Subcutaneous abdominal adipose tissue (tissue), 5 donors: ENCODE measurements at regions not wholly inside any gene's neighbourhood (a gene's known extent, or its start where the extent isn't known, plus 50 kb on each side); places are given as distances from the start of the nearest gene placed in this dataset.
A peak's percentile ranks its signal among the peaks of the same experiment; 100 is the strongest.
"Not testable (repeated sequence)": the region's sequence is repeated elsewhere in the genome, so short reads cannot be mapped to it uniquely, and the experiment has no call there.

Experiments
- H3K27ac ChIP-seq: one replicate; pipeline ENCODE4 v1.7.0; 2013; ENCODE audit warnings: low read depth, mild to moderate bottlenecking, inconsistent platforms, low read length, moderate library complexity
- H3K27me3 ChIP-seq, 5 donors: one replicate each; pipeline ENCODE4 v1.7.0; 2013; ENCODE audit warnings: low read length in 5 of 5, inconsistent platforms in 1 of 5; ENCODE audit not compliant: control insufficient read depth in 5 of 5, insufficient read depth in 4 of 5
- H3K36me3 ChIP-seq, 5 donors: one replicate each; pipeline ENCODE4 v1.7.0; 2013; ENCODE audit warnings: low read length in 5 of 5; ENCODE audit not compliant: control insufficient read depth in 5 of 5, insufficient read depth in 5 of 5
- H3K4me1 ChIP-seq, 5 donors: one replicate each; pipeline ENCODE4 v1.7.0; 2013; ENCODE audit warnings: low read length in 5 of 5, mild to moderate bottlenecking in 3 of 5, moderate library complexity in 1 of 5; ENCODE audit not compliant: control insufficient read depth in 5 of 5, insufficient read depth in 5 of 5
- H3K4me3 ChIP-seq, 5 donors: one replicate each; pipeline ENCODE4 v1.7.0; 2013; ENCODE audit warnings: low read length in 5 of 5, low read depth in 1 of 5
- H3K9ac ChIP-seq, 5 donors: one replicate each; pipeline ENCODE4 v1.7.0; 2013; ENCODE audit warnings: low read length in 5 of 5, mild to moderate bottlenecking in 4 of 5, moderate library complexity in 3 of 5
- H3K9me3 ChIP-seq, 5 donors: one replicate each; pipeline ENCODE4 v1.7.0; 2013; ENCODE audit warnings: low read length in 5 of 5; ENCODE audit not compliant: control insufficient read depth in 5 of 5
- donor health status: healthy.
- donor health status: healthy.
- donor health status: healthy.
- donor health status: healthy.
- donor health status: healthy.

DNA sequence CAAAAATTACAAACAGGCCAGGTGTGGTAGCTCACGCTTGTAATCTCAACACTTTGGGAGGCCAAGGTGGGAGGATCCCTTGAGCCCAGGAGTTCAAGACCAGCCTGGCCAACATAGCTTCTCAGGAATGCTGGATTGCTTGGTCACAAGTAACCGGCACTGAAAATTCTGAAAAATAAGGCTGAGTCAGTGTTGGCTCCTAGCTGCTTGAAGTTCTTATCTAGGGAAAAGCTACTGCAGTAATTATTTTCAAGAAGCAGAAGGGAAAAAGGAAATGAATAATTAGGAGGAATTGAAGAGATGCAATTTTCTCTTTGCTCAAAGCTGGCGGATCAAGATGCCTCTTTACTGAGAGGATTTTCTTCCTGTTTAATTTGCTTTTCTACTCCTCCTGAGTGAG lies 75.0 kb upstream of the GTF3A start:
- Histone ChIP-seq H3K4me3 (no peak overlapping the region), H3K9ac (no peak overlapping the region), H3K27me3 (peaks cover 5 to 22% (median 6%) of the 10 kb centered on the region in 5 donors), H3K27ac (no peak overlapping the region), H3K36me3 (no peaks in the 10 kb centered on the region), H3K9me3 (no peaks in the 10 kb centered on the region), H3K4me1 (no peaks in the 10 kb centered on the region)

GRCh38 chr13:27350825-27351224 lies 73.6 kb upstream of the GTF3A start:
- H3K36me3 ChIP-seq, H3K9ac ChIP-seq, H3K4me1 ChIP-seq, H3K27ac ChIP-seq, H3K9me3 ChIP-seq, H3K4me3 ChIP-seq: not testable (repeated sequence)
- H3K27me3 ChIP-seq = peaks cover 3 to 23% (median 6%) of the 10 kb centered on the region in 5 donors

GRCh38 chr13:27352698-27353097 lies 71.7 kb upstream of the GTF3A start:
- Histone ChIP-seq H3K27ac (no peak overlapping the region), H3K9ac (no peak overlapping the region)

DNA sequence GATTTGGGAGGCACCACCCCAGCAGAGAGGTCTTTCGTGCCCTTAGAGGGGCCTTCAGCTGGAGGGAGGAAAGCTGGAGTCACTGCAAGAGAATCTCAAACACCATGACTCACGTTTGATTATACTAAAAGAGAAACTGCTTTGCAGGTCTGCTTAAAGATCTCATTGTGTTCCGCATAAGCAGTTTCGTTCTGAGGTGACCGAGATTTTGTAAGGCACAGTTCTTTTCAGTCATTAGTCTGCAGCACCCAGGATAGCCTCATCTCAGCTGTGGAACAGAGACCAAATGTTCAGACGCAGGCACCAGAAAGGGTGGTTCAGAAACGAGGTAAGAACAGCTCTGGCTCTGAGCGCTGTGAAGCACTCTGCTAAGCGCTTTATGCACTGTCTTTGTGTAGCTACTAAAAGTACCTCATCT lies 71.2 kb upstream of the GTF3A start:
- Histone ChIP-seq H3K4me3 (no peak overlapping the region), H3K36me3 (no peaks in the 10 kb centered on the region), H3K4me1 (no peaks in the 10 kb centered on the region), H3K9ac (no peak overlapping the region), H3K9me3 (no peaks in the 10 kb centered on the region), H3K27ac (no peak overlapping the region), H3K27me3 (peaks cover 0 to 15% (median 4%) of the 10 kb centered on the region in 5 donors)

More at GRCh38 chr13:27352698-27353097, 71.7 kb upstream of the GTF3A start:
- H3K36me3 ChIP-seq = no peaks in the 10 kb centered on the region
- no peak overlapping the region for H3K4me3 ChIP-seq
- no peaks in the 10 kb centered on the region for H3K4me1 ChIP-seq
- H3K27me3 ChIP-seq = peaks cover 0 to 19% (median 9%) of the 10 kb centered on the region in 5 donors
- no peaks in the 10 kb centered on the region for H3K9me3 ChIP-seq

DNA sequence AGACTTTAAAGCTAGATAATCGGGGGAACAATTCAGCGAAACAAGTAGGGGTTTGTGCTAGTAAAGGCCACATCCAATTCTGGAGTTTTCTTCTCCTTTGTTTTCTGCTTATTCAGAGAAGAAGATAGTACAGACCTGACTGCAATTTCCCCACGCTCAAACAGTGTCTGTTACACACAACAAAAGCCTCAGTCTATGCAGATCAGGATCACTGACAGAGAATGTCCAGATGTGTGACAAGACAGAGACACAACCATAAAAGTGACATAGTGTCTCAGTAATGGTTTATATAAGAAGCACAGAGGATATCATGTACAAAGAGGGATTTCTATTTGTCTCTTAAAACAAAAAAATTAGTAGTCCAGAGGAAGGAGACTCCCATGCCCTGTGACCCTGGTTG lies 70.7 kb upstream of the GTF3A start:
- H3K4me3 ChIP-seq = no peak overlapping the region
- no peaks in the 10 kb centered on the region for H3K36me3 ChIP-seq
- H3K27me3 ChIP-seq = peaks cover 0 to 10% (median 2%) of the 10 kb centered on the region in 5 donors
- H3K27ac ChIP-seq = no peak overlapping the region
- H3K9me3 ChIP-seq = no peaks in the 10 kb centered on the region
- H3K4me1 ChIP-seq = no peaks in the 10 kb centered on the region
- no peak overlapping the region for H3K9ac ChIP-seq

DNA sequence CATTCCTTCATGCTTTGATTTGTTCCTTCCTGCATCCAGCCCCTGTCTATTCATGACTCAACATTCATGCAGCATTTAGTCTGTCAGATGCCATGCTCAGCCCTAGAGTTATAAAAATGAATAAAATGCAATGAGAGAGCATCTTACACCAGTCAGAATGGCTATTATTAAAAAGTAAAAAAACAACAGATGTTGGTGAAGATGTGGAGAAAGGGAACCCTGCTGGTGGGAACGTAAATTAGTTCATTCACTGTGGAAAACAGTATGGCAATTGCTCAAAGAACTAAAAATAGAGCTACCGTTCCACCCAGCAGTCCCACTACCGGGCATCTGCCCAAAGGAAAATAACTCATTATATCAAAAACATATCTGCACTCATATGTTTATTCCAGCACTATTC lies 70.0 kb upstream of the GTF3A start:
- Histone ChIP-seq H3K4me3 (no peak overlapping the region), H3K9ac (no peak overlapping the region), H3K9me3 (no peaks in the 10 kb centered on the region), H3K27ac (no peak overlapping the region), H3K4me1 (peaks cover 0 to 3% (median 0%) of the 10 kb centered on the region in 5 donors), H3K36me3 (no peaks in the 10 kb centered on the region), H3K27me3 (peaks cover 0 to 10% (median 2%) of the 10 kb centered on the region in 5 donors)

DNA sequence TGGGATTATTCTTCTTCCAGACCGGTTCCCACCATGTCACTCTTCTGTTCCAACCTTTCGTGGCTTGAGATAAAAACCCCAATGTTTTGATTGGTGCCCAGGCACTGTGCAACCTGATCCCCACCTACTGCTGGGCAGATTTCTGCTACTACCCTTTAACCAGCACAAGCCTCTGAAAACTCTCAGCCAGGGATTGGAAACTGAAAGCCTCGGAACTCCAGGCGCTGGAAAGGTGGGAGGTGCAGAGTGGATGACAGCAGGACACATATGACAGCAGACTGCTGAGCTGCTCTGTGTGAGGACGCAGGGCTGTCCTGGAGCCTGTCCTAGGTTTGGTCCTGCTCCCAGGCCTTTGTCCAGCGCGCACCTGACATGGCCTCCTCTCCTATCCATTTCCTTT lies 68.5 kb upstream of the GTF3A start:
- peaks cover 0 to 10% (median 7%) of the 10 kb centered on the region in 5 donors for H3K27me3 ChIP-seq
- no peaks in the 10 kb centered on the region for H3K36me3 ChIP-seq
- no peak overlapping the region for H3K9ac ChIP-seq
- no peak overlapping the region for H3K4me3 ChIP-seq
- peaks cover 0 to 3% (median 0%) of the 10 kb centered on the region in 5 donors for H3K4me1 ChIP-seq
- H3K9me3 ChIP-seq = no peaks in the 10 kb centered on the region
- no peak overlapping the region for H3K27ac ChIP-seq

- Histone ChIP-seq H3K9me3 (no peaks in the 10 kb centered on the region), H3K27ac (no peak overlapping the region), H3K27me3 (peaks cover 6 to 12% (median 10%) of the 10 kb centered on the region in 5 donors), H3K9ac (no peak overlapping the region), H3K4me1 (peaks cover 2 to 15% (median 10%) of the 10 kb centered on the region in 5 donors), H3K4me3 (no peak overlapping the region), H3K36me3 (no peaks in the 10 kb centered on the region)
Observed at GRCh38 chr13:27358420-27358819, 66.0 kb upstream of the GTF3A start.

DNA sequence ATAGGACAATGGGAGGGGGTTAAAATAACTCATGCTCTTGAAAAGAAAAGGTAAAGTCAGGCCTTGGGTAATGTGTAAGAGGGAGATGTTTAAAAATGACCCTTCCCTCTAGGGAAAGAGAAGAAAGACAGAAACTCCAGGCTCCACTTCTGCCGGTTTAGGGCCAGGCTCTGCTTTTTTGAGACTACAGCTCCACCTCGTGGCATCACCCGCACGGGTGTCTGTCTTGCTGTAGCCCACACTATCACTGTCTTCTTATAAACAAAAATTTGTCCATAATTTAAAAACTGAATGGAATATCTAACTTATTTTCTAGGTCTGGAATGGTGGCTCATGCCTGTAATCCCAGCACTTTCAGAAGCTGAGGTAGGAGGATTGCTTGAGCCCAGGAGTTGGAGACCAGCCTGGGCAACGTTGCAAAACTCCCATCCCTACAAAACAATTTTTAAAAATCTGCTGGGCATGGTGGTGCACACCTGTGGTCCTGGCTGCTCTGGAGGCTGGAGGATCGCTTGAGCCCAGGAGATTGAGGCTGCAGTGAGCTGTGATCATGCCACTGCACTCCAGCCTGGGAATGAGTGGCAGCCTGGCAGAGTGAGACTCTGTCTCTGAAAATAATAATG lies 65.1 kb upstream of the GTF3A start:
- Histone ChIP-seq H3K9me3 (no peaks in the 10 kb centered on the region), H3K4me3 (no peak overlapping the region), H3K27ac (no peak overlapping the region), H3K27me3 (peaks cover 3 to 11% (median 10%) of the 10 kb centered on the region in 5 donors), H3K36me3 (no peaks in the 10 kb centered on the region), H3K4me1 (peaks cover 2 to 15% (median 10%) of the 10 kb centered on the region in 5 donors), H3K9ac (peak overlapping the region in 2 of 5 donors; percentile 10 to 11)

DNA sequence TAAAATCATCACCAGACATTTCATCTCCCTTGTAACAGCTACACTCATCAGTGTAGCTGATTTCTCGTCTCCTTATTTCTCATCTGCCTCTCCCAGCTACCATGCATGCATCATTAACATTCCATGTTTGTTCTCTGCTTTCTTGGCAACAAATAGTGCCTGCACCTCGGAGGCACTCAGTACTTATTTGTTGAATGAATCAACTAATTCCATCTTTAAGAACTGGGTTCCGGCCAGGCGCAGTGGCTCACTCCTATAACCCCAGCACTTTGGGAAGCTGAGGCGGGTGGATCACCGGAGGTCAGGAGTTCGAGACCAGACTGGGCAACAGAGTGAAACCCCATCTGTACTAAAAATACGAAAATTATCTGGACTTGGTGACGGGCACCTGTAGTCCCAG lies 63.9 kb upstream of the GTF3A start:
- Histone ChIP-seq H3K9ac (no peak overlapping the region), H3K36me3 (no peaks in the 10 kb centered on the region), H3K4me3 (no peak overlapping the region), H3K4me1 (peaks cover 2 to 15% (median 10%) of the 10 kb centered on the region in 5 donors), H3K27me3 (peaks cover 2 to 11% (median 10%) of the 10 kb centered on the region in 5 donors), H3K27ac (no peak overlapping the region), H3K9me3 (no peaks in the 10 kb centered on the region)
